HG02981 (cell line): ENCODE measurements at regions not wholly inside any gene's neighbourhood (a gene's known extent, or its start where the extent isn't known, plus 50 kb on each side); places are given as distances from the start of the nearest gene placed in this dataset.

ENCODE experiments used
- ATAC-seq: cut with Tn5 transposase; IDR thresholded peaks from one replicate; pipeline ENCODE4 v1.9.1; 2021; ENCODE audit warnings: mild to moderate bottlenecking, moderate library complexity; ENCODE audit not compliant: unreplicated experiment

- no peak for ATAC-seq
Observed at GRCh38 chr18:65415098-65415497, 335.7 kb upstream of the CDH7 start.

- ATAC-seq: no peak
Observed at GRCh38 chr18:65414501-65414900, 336.3 kb upstream of the CDH7 start.

GRCh38 chr18:65411061-65411460 lies 339.8 kb upstream of the CDH7 start:
- no peak for ATAC-seq

- ATAC-seq: no peak
Observed at GRCh38 chr18:65409261-65409660, 341.6 kb upstream of the CDH7 start.

GRCh38 chr18:65403534-65403933 lies 347.3 kb upstream of the CDH7 start:
- no peak for ATAC-seq

GRCh38 chr18:65399091-65399490 lies 351.7 kb upstream of the CDH7 start:
- ATAC-seq: no peak

- no peak for ATAC-seq
Observed at GRCh38 chr18:65398347-65399075, 352.3 kb upstream of the CDH7 start.

GRCh38 chr18:65380986-65381385 lies 369.8 kb upstream of the CDH7 start:
- no peak for ATAC-seq

GRCh38 chr18:65380571-65380970 lies 370.2 kb upstream of the CDH7 start:
- ATAC-seq: no peak

GRCh38 chr18:65372904-65373303 lies 377.9 kb upstream of the CDH7 start:
- ATAC-seq: no peak

GRCh38 chr18:65365245-65365980 lies 385.4 kb upstream of the CDH7 start:
- no peak for ATAC-seq

GRCh38 chr18:65363911-65364632 lies 386.7 kb upstream of the CDH7 start:
- ATAC-seq: no peak

GRCh38 chr18:65363011-65363410 lies 387.8 kb upstream of the CDH7 start:
- ATAC-seq: no peak

- no peak for ATAC-seq
Observed at GRCh38 chr18:65359479-65359878, 391.3 kb upstream of the CDH7 start.

- no peak for ATAC-seq
Observed at GRCh38 chr18:65358306-65358705, 392.5 kb upstream of the CDH7 start.

- no peak for ATAC-seq
Observed at GRCh38 chr18:65352186-65352585, 398.6 kb upstream of the CDH7 start.

- ATAC-seq: no peak
Observed at GRCh38 chr18:65349635-65350034, 401.2 kb upstream of the CDH7 start.

- ATAC-seq: no peak
Observed at GRCh38 chr18:65347446-65347845, 403.4 kb upstream of the CDH7 start.

GRCh38 chr18:65346086-65346485 lies 404.7 kb upstream of the CDH7 start:
- ATAC-seq: no peak

GRCh38 chr18:65343571-65343970 lies 407.2 kb upstream of the CDH7 start:
- no peak for ATAC-seq

- ATAC-seq: no peak
Observed at GRCh38 chr18:65336411-65336810, 414.4 kb upstream of the CDH7 start.

GRCh38 chr18:65329010-65329409 lies 421.8 kb upstream of the CDH7 start:
- no peak for ATAC-seq
